ENCODE measurements at regions not wholly inside any gene's neighbourhood (a gene's known extent, or its start where the extent isn't known, plus 50 kb on each side); places are given as distances from the start of the nearest gene placed in this dataset.

GRCh38 chr20:52645822-52646221, 326.3 kb upstream of the TSHZ2 start:
- Histone ChIP-seq H3K79me2 (replicated peaks; ENCODE audit: insufficient read depth, low read length) (no peaks in the 10 kb centered on the region), H3K4me2 (ENCODE audit: low read length) (no peak overlapping the region), H2AFZ (ENCODE audit: low read depth, low read length) (no peak overlapping the region), H3K9me3 (ENCODE audit: low read length) (no peaks in the 10 kb centered on the region), H3K27me3 (ENCODE audit: insufficient read depth, low read depth, low read length) (no peaks in the 10 kb centered on the region), H3K9ac (ENCODE audit: low read length) (no peak overlapping the region), H3F3A (ENCODE audit: insufficient read depth, low read length, poor library complexity, severe bottlenecking) (no peaks in the 10 kb centered on the region), H3K27ac (ENCODE audit: low read length) (no peak overlapping the region), H3K4me3 (ENCODE audit: low read length) (no peak overlapping the region), H3K9me2 (ENCODE audit: insufficient read depth, low read length) (no peaks in the 10 kb centered on the region), H4K20me1 (ENCODE audit: insufficient read depth) (no peaks in the 10 kb centered on the region), H3K36me3 (ENCODE audit: insufficient read depth, low read length) (no peaks in the 10 kb centered on the region)
- TF ChIP-seq EP300 (conservative IDR thresholded peaks at IDR 0.05; ENCODE audit: poor library complexity, severe bottlenecking): no peak
- TF ChIP-seq POLR2AphosphoS5 (IDR thresholded peaks at IDR 0.05): no peak
- TF ChIP-seq RAD21 (conservative IDR thresholded peaks at IDR 0.05): no peak
- TF ChIP-seq MXI1 (conservative IDR thresholded peaks at IDR 0.05; ENCODE audit: poor library complexity, severe bottlenecking): no peak
- TF ChIP-seq, protein P1, sequence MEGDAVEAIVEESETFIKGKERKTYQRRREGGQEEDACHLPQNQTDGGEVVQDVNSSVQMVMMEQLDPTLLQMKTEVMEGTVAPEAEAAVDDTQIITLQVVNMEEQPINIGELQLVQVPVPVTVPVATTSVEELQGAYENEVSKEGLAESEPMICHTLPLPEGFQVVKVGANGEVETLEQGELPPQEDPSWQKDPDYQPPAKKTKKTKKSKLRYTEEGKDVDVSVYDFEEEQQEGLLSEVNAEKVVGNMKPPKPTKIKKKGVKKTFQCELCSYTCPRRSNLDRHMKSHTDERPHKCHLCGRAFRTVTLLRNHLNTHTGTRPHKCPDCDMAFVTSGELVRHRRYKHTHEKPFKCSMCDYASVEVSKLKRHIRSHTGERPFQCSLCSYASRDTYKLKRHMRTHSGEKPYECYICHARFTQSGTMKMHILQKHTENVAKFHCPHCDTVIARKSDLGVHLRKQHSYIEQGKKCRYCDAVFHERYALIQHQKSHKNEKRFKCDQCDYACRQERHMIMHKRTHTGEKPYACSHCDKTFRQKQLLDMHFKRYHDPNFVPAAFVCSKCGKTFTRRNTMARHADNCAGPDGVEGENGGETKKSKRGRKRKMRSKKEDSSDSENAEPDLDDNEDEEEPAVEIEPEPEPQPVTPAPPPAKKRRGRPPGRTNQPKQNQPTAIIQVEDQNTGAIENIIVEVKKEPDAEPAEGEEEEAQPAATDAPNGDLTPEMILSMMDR (IDR thresholded peaks at IDR 0.05; ENCODE audit: poor library complexity, severe bottlenecking): no peak
- TF ChIP-seq, protein P2, sequence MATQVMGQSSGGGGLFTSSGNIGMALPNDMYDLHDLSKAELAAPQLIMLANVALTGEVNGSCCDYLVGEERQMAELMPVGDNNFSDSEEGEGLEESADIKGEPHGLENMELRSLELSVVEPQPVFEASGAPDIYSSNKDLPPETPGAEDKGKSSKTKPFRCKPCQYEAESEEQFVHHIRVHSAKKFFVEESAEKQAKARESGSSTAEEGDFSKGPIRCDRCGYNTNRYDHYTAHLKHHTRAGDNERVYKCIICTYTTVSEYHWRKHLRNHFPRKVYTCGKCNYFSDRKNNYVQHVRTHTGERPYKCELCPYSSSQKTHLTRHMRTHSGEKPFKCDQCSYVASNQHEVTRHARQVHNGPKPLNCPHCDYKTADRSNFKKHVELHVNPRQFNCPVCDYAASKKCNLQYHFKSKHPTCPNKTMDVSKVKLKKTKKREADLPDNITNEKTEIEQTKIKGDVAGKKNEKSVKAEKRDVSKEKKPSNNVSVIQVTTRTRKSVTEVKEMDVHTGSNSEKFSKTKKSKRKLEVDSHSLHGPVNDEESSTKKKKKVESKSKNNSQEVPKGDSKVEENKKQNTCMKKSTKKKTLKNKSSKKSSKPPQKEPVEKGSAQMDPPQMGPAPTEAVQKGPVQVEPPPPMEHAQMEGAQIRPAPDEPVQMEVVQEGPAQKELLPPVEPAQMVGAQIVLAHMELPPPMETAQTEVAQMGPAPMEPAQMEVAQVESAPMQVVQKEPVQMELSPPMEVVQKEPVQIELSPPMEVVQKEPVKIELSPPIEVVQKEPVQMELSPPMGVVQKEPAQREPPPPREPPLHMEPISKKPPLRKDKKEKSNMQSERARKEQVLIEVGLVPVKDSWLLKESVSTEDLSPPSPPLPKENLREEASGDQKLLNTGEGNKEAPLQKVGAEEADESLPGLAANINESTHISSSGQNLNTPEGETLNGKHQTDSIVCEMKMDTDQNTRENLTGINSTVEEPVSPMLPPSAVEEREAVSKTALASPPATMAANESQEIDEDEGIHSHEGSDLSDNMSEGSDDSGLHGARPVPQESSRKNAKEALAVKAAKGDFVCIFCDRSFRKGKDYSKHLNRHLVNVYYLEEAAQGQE (IDR thresholded peaks at IDR 0.05; ENCODE audit: borderline replicate concordance): no peak
- no peak for TF ChIP-seq EZH2 (IDR thresholded peaks at IDR 0.05; ENCODE audit: borderline replicate concordance, insufficient read depth, low read length, poor library complexity, severe bottlenecking)
- no peak for TF ChIP-seq SMC3 (conservative IDR thresholded peaks at IDR 0.05; ENCODE audit: poor library complexity)
- TF ChIP-seq TAF1 (IDR thresholded peaks at IDR 0.05; ENCODE audit: low read depth): no peak

- Histone ChIP-seq H3K9me3 (ENCODE audit: low read length) (no peaks in the 10 kb centered on the region), H3K9me2 (ENCODE audit: insufficient read depth, low read length) (no peaks in the 10 kb centered on the region), H3K4me2 (ENCODE audit: low read length) (no peak overlapping the region), H2AFZ (ENCODE audit: low read depth, low read length) (no peak overlapping the region), H3K27me3 (ENCODE audit: insufficient read depth, low read depth, low read length) (no peaks in the 10 kb centered on the region), H3F3A (ENCODE audit: insufficient read depth, low read length, poor library complexity, severe bottlenecking) (no peaks in the 10 kb centered on the region), H3K4me3 (ENCODE audit: low read length) (no peak overlapping the region), H4K20me1 (ENCODE audit: insufficient read depth) (no peaks in the 10 kb centered on the region), H3K9ac (ENCODE audit: low read length) (no peak overlapping the region), H3K79me2 (replicated peaks; ENCODE audit: insufficient read depth, low read length) (no peaks in the 10 kb centered on the region), H3K36me3 (ENCODE audit: insufficient read depth, low read length) (no peaks in the 10 kb centered on the region), H3K27ac (ENCODE audit: low read length) (no peak overlapping the region)
- TF ChIP-seq POLR2AphosphoS5 (IDR thresholded peaks at IDR 0.05) (no peak), TAF1 (IDR thresholded peaks at IDR 0.05; ENCODE audit: low read depth) (no peak), EP300 (conservative IDR thresholded peaks at IDR 0.05; ENCODE audit: poor library complexity, severe bottlenecking) (no peak), RAD21 (conservative IDR thresholded peaks at IDR 0.05) (no peak), EZH2 (IDR thresholded peaks at IDR 0.05; ENCODE audit: borderline replicate concordance, insufficient read depth, low read length, poor library complexity, severe bottlenecking) (no peak), MXI1 (conservative IDR thresholded peaks at IDR 0.05; ENCODE audit: poor library complexity, severe bottlenecking) (no peak), SMC3 (conservative IDR thresholded peaks at IDR 0.05; ENCODE audit: poor library complexity) (no peak)
- TF ChIP-seq, protein P1 (IDR thresholded peaks at IDR 0.05; ENCODE audit: poor library complexity, severe bottlenecking): no peak
- TF ChIP-seq, protein P2 (IDR thresholded peaks at IDR 0.05; ENCODE audit: borderline replicate concordance): no peak
These were observed 329.1 kb upstream of the TSHZ2 start for GRCh38 chr20:52643034-52643433.
